ENCODE measurements at regions not wholly inside any gene's neighbourhood (a gene's known extent, or its start where the extent isn't known, plus 50 kb on each side); places are given as distances from the start of the nearest gene placed in this dataset.

- intact Hi-C loops (cut with DNase I) = no loop called here
- H3K27me3 ChIP-seq = no peaks in the 10 kb centered on the region
- H3K27ac ChIP-seq = no peak overlapping the region
- no peak for DNase-seq
- no peaks in the 10 kb centered on the region for H3K9me3 ChIP-seq
- WGBS, 2 donors = 82 to 84% methylated on average over 12 of the region's 12 CpGs
- no peaks in the 10 kb centered on the region for H3K4me1 ChIP-seq
- TF ChIP-seq, protein P1, sequence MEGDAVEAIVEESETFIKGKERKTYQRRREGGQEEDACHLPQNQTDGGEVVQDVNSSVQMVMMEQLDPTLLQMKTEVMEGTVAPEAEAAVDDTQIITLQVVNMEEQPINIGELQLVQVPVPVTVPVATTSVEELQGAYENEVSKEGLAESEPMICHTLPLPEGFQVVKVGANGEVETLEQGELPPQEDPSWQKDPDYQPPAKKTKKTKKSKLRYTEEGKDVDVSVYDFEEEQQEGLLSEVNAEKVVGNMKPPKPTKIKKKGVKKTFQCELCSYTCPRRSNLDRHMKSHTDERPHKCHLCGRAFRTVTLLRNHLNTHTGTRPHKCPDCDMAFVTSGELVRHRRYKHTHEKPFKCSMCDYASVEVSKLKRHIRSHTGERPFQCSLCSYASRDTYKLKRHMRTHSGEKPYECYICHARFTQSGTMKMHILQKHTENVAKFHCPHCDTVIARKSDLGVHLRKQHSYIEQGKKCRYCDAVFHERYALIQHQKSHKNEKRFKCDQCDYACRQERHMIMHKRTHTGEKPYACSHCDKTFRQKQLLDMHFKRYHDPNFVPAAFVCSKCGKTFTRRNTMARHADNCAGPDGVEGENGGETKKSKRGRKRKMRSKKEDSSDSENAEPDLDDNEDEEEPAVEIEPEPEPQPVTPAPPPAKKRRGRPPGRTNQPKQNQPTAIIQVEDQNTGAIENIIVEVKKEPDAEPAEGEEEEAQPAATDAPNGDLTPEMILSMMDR (IDR thresholded peaks at IDR 0.05) = no peak
- TF ChIP-seq POLR2A (IDR thresholded peaks at IDR 0.05) = no peak
- H3K4me3 ChIP-seq (replicated peaks in 1 of 3) = no peak overlapping the region
- no peaks in the 10 kb centered on the region for H3K36me3 ChIP-seq
Measured at GRCh38 chr21:36563341-36563926, 83.5 kb upstream of the CLDN14 start.

GRCh38 chr21:36564647-36565046 lies 84.7 kb upstream of the CLDN14 start:
- DNase-seq = no peak
- 0 to 26% methylated on average over 1 of the region's 1 CpG for WGBS, 2 donors
- intact Hi-C loops (cut with DNase I) = no loop called here
- no peaks in the 10 kb centered on the region for H3K36me3 ChIP-seq
- no peak for TF ChIP-seq POLR2A (IDR thresholded peaks at IDR 0.05)
- TF ChIP-seq, protein P1 (IDR thresholded peaks at IDR 0.05) = no peak
- H3K4me3 ChIP-seq (replicated peaks in 1 of 3) = no peak overlapping the region
- H3K4me1 ChIP-seq = no peaks in the 10 kb centered on the region
- H3K27ac ChIP-seq = no peak overlapping the region
- no peaks in the 10 kb centered on the region for H3K9me3 ChIP-seq
- no peaks in the 10 kb centered on the region for H3K27me3 ChIP-seq

GRCh38 chr21:36565540-36565939 lies 85.6 kb upstream of the CLDN14 start:
- no peaks in the 10 kb centered on the region for H3K36me3 ChIP-seq
- intact Hi-C loops (cut with DNase I) = no loop called here

GRCh38 chr21:36566644-36567043 lies 86.7 kb upstream of the CLDN14 start:
- 79 to 83% methylated on average over 7 of the region's 7 CpGs for WGBS, 2 donors
- Histone ChIP-seq H3K4me1 (no peaks in the 10 kb centered on the region), H3K27ac (no peak overlapping the region), H3K27me3 (no peaks in the 10 kb centered on the region), H3K36me3 (no peaks in the 10 kb centered on the region), H3K4me3 (replicated peaks in 1 of 3) (no peak overlapping the region), H3K9me3 (no peaks in the 10 kb centered on the region)
- TF ChIP-seq, protein P1 (IDR thresholded peaks at IDR 0.05) = no peak
- no peak for TF ChIP-seq POLR2A (IDR thresholded peaks at IDR 0.05)
- intact Hi-C loops (cut with DNase I) = no loop called here
- DNase-seq = no peak

More at GRCh38 chr21:36565540-36565939, 85.6 kb upstream of the CLDN14 start:
- TF ChIP-seq POLR2A (IDR thresholded peaks at IDR 0.05) = no peak
- TF ChIP-seq, protein P1 (IDR thresholded peaks at IDR 0.05) = no peak
- no peak for DNase-seq
- no peak overlapping the region for H3K27ac ChIP-seq
- H3K9me3 ChIP-seq = no peaks in the 10 kb centered on the region
- no peak overlapping the region for H3K4me3 ChIP-seq (replicated peaks in 1 of 3)
- no peaks in the 10 kb centered on the region for H3K4me1 ChIP-seq
- 96 to 100% methylated on average over 1 to 2 of the region's 2 CpGs for WGBS, 2 donors
- no peaks in the 10 kb centered on the region for H3K27me3 ChIP-seq

- no peaks in the 10 kb centered on the region for H3K36me3 ChIP-seq
- intact Hi-C loops (cut with DNase I) = no loop called here
- H3K4me1 ChIP-seq = no peaks in the 10 kb centered on the region
- no peak overlapping the region for H3K4me3 ChIP-seq (replicated peaks in 1 of 3)
- H3K27me3 ChIP-seq = no peaks in the 10 kb centered on the region
- H3K9me3 ChIP-seq = no peaks in the 10 kb centered on the region
- no peak overlapping the region for H3K27ac ChIP-seq
- WGBS, 2 donors = 68 to 83% methylated on average over 5 of the region's 5 CpGs
- no peak for DNase-seq
- TF ChIP-seq POLR2A (IDR thresholded peaks at IDR 0.05) = no peak
- TF ChIP-seq, protein P1 (IDR thresholded peaks at IDR 0.05) = no peak
Measured at GRCh38 chr21:36567216-36567885, 87.4 kb upstream of the CLDN14 start.

Measured in thyroid gland (tissue), 4 donors.